Adipocyte (in vitro differentiated cells): ENCODE measurements at regions not wholly inside any gene's neighbourhood (a gene's known extent, or its start where the extent isn't known, plus 50 kb on each side); places are given as distances from the start of the nearest gene placed in this dataset.

Source experiments
- DNase-seq: peaks from one replicate; pipeline ENCODE4 v3.0.0-alpha.2; 2015; ENCODE audit warnings: low read depth
- H3K27me3 ChIP-seq: replicated peaks from 2 replicates; pipeline ENCODE4 v1.7.0; 2013; ENCODE audit warnings: mild to moderate bottlenecking, low read length, moderate library complexity; ENCODE audit not compliant: control insufficient read depth, insufficient read depth
- H3K36me3 ChIP-seq: 2 replicates; pipeline ENCODE4 v1.7.0; 2013; ENCODE audit warnings: low read length, mild to moderate bottlenecking, moderate library complexity; ENCODE audit not compliant: control insufficient read depth, insufficient read depth, severe bottlenecking
- H3K4me1 ChIP-seq: 2 replicates; pipeline ENCODE4 v1.7.0; 2013; ENCODE audit warnings: mild to moderate bottlenecking, low read length, moderate library complexity; ENCODE audit not compliant: control insufficient read depth, insufficient read depth
- H3K4me3 ChIP-seq: 2 replicates; pipeline ENCODE4 v1.7.0; 2013; ENCODE audit warnings: mild to moderate bottlenecking, low read length, moderate library complexity
- H3K9ac ChIP-seq: 2 replicates; pipeline ENCODE4 v1.7.0; 2013; ENCODE audit warnings: mild to moderate bottlenecking, low read length, moderate library complexity
- H3K9me3 ChIP-seq: 2 replicates; pipeline ENCODE4 v1.7.0; 2013; ENCODE audit warnings: mild to moderate bottlenecking, low read length, moderate library complexity; ENCODE audit not compliant: control insufficient read depth

DNA sequence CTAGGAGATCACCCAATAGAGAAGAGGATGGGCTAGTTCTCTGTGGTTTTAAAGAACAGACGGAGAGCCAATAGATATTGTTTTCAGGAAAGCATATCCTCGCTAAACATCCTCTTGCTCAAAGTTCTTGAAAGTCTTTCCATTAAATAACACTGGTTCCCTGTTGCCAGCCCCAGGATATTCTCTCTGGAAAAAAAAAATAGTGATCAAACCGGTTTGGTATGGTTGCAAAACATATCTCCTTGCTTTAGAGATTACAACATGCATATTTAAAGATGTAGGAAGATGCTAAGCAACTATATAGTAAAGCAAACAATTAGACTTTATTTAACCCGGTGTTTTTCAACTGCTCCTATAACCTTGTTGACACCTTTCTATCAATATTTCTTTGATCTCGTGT, 211.4 kb downstream of the CMPK2 start:
- H3K9ac ChIP-seq, result no peak overlapping the region
- no peak overlapping the region for H3K4me3 ChIP-seq
- peaks cover 3% of the 10 kb centered on the region for H3K27me3 ChIP-seq
- H3K36me3 ChIP-seq, result no peaks in the 10 kb centered on the region
- H3K9me3 ChIP-seq, result no peaks in the 10 kb centered on the region
- H3K4me1 ChIP-seq, result peaks cover 8% of the 10 kb centered on the region
- DNase-seq, result peak; percentile 46

DNA sequence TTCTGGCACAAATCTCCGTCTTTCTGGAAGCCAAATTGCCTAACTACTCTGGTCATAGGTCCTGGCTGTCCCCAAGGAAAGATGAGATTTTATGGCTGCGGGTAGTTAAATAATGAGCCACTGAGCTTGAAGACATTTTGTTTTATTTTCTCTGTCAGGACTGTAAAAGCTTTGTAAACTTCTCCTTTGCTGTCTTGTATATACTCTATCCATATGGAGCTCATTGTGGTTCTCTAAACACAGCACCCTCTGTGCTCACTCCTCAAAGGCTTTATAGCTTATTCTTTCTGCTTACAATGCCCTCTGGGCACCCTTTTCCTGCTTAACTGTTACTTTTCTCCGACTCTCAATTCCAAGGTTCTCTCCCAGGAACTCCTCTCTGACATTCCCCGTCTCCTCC, 209.1 kb downstream of the CMPK2 start:
- no peaks in the 10 kb centered on the region for H3K36me3 ChIP-seq
- H3K27me3 ChIP-seq, result peaks cover 2% of the 10 kb centered on the region
- no peak for DNase-seq
- no peak overlapping the region for H3K9ac ChIP-seq
- H3K4me1 ChIP-seq, result peaks cover 8% of the 10 kb centered on the region
- H3K4me3 ChIP-seq, result no peak overlapping the region
- no peaks in the 10 kb centered on the region for H3K9me3 ChIP-seq

DNA sequence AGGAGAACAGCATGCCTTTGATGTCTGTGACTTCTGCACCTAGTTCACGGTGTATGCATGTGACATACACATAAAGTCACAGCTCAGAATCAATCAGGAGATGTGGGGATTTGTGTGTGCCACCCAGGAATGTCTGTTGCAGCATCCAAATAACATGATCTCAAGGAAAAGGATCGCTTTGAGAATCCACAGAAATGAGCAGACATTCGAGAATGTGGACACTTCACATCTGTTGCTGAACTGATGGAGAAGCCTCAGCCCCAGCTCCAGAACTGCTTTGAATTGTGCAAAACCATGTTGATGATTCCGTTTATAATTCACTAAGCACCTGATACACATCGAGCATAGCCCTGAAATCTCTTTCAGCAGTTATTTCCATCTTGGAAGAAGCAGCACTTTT, 208.6 kb downstream of the CMPK2 start:
- no peak overlapping the region for H3K4me3 ChIP-seq
- H3K4me1 ChIP-seq, result peaks cover 8% of the 10 kb centered on the region
- H3K36me3 ChIP-seq, result no peaks in the 10 kb centered on the region
- no peaks in the 10 kb centered on the region for H3K9me3 ChIP-seq
- peak; percentile 69 for DNase-seq
- peaks cover 2% of the 10 kb centered on the region for H3K27me3 ChIP-seq
- no peak overlapping the region for H3K9ac ChIP-seq

DNA sequence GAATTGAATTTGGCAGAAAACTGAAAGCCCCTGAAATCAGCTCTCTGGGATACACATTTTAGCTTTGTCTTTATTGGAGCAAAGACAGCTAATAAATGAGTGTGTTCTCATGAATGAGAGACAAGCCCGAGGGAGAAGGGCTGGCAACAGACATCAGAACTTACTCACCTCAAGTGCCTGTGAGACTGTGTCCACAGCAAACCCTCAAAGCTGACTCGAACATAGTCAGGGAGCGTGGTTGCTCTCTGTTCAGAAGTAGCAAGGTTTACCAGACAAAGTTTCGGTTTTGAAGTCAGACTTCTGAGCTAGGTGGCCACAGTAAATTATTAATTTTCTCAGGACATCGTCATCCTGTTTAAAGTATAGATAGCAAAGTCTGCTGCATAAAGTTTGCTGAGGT, 207.9 kb downstream of the CMPK2 start:
- Histone ChIP-seq H3K4me3 (no peak overlapping the region), H3K4me1 (peaks cover 8% of the 10 kb centered on the region), H3K9me3 (no peaks in the 10 kb centered on the region), H3K27me3 (peaks cover 2% of the 10 kb centered on the region), H3K9ac (no peak overlapping the region), H3K36me3 (no peaks in the 10 kb centered on the region)
- no peak for DNase-seq

DNA sequence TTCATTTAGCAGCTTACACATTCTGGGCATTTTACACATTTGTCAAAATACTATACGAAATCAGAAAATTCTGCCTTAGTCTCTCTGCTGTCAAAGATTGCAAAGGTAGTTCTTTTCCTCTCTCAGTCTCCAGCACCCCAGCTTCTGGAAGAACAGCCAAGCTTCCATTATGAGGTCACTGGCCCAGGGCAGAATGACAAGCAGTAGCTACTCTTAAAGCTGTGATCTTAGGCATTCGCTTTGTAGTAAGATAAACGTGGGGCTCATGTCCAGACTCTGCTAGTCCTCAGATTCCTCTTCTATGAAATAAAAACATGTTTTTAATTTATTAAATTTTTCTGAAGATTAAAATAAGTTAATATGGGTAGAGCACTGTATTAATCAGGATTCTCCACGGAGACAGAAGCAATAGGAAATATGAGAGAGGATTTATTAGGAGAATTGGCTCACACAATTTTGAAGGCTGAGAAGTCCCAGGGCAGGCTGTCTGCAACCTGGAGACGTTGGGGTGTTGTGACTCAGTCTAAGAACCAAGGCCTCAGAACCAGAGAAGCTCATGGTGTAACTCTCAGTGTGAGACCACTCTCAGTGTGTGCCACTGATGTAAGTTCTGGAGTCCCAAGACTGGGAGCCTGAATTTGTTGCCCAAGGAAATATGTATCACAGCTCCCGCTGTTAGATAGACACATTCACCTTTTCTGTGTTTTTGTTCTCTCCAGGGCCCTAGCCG, 201.2 kb downstream of the CMPK2 start:
- peaks cover 4% of the 10 kb centered on the region for H3K27me3 ChIP-seq
- DNase-seq, result no peak
- H3K4me1 ChIP-seq, result no peaks in the 10 kb centered on the region
- no peak overlapping the region for H3K4me3 ChIP-seq
- H3K9ac ChIP-seq, result no peak overlapping the region
- no peaks in the 10 kb centered on the region for H3K36me3 ChIP-seq
- H3K9me3 ChIP-seq, result no peaks in the 10 kb centered on the region

DNA sequence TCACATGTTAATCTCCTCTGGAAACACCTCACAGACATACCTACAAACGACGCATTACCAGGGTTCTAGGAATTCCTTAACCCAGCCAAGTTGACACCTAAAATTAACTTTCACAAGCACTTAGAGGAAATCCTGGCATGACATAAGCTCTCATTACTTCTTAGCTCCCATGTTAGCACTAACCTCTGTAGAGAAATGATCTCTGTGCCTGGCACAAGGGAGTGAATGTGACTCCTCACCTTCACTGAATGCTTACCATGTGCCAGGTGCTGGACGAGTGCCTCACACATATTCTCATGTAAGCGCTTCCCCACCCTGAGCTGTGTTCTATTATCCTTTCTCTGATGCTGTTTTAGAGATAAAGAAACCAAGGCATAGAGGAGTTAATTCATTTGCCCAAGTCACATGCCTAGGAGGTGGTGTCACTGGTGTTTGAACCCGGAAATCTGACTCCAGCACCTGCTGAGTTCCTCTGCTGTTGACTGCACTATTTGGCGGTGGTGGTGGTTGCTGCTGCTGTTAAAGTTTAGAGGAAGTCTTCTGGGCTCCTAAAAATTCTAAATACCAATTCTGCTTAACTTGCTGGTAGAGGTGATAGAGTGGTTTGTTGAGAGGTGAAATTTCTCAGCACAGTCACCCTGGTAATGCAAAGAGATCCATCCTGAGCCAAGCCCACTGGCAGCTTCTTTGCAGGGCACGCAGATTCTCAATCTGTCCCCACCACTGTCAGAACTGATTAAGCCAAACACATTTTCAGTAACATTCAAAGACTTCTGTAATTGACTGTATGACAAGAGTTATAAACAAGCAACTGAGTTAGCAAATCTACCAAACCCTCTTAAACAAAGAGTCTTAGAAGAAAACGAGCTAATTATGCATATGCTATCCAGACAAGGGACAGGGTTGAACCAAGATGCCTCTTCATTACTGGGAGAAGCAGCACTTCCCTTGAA, 200.3 kb downstream of the CMPK2 start:
- DNase-seq, result no peak
- no peaks in the 10 kb centered on the region for H3K4me1 ChIP-seq
- no peaks in the 10 kb centered on the region for H3K9me3 ChIP-seq
- no peak overlapping the region for H3K9ac ChIP-seq
- H3K4me3 ChIP-seq, result no peak overlapping the region
- H3K36me3 ChIP-seq, result no peaks in the 10 kb centered on the region
- H3K27me3 ChIP-seq, result peaks cover 4% of the 10 kb centered on the region

DNA sequence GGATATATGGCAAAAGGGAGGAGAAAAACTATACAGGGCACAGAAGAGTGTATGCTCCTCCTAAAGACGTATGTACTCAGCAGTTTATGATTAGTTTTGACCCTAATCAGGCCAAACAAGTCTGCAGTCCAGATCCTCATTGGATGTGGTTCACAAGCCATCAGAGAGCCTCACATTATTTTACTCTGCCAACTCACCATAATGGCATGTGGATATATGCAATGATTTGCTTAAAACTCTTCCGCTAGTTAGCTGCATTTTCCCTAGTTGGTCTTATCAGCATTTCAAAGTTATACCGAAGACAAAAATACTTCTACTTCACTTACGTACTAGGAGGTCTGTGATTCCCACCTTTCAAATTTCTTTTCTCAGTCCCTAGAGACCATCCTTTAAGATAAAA, 198.4 kb downstream of the CMPK2 start:
- Histone ChIP-seq H3K4me1 (no peaks in the 10 kb centered on the region), H3K36me3 (no peaks in the 10 kb centered on the region), H3K9ac (no peak overlapping the region), H3K4me3 (no peak overlapping the region), H3K9me3 (no peaks in the 10 kb centered on the region), H3K27me3 (peaks cover 4% of the 10 kb centered on the region)
- no peak for DNase-seq

DNA sequence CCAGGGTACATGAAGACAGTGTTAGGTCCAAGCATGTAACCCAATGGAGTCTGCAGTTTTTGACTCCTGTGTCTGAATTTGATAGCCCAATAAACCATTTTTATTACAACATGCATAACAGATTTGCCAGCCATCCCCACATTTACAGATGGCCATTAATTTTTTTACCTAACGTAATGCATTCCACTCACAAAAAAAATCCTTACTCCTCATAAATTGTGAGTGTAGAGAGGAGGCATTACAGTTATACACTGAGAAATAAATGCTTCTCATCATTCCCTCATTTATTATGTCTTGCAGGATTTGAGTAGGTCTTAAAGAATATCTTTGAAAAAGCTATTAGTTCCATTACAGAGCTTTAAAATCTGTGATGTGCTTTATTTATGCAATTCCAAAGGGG, 193.8 kb downstream of the CMPK2 start:
- no peak for DNase-seq
- no peaks in the 10 kb centered on the region for H3K36me3 ChIP-seq
- H3K27me3 ChIP-seq, result peaks cover 4% of the 10 kb centered on the region
- H3K9ac ChIP-seq, result no peak overlapping the region
- no peaks in the 10 kb centered on the region for H3K9me3 ChIP-seq
- H3K4me3 ChIP-seq, result no peak overlapping the region
- no peaks in the 10 kb centered on the region for H3K4me1 ChIP-seq

DNA sequence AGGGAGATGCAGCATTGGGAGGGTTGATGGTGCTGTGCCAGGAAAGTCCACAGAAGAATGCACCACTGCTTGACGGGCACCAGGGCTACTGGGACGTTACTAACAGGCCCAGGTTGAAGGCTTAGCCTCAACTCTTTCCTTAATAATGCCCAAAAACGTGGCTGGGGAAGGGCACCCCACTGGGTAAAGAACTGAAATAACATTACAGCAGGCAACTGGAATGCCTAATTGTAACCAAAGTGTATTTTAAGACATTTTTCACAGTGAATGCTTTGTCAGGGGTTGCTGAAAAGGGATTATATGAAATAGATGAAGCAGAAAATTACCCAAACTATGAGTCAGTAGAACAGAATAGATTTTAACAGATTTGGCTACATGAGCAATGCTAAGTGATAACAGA, 191.3 kb downstream of the CMPK2 start:
- H3K4me1 ChIP-seq, result no peaks in the 10 kb centered on the region
- DNase-seq, result peak; percentile 65
- no peaks in the 10 kb centered on the region for H3K27me3 ChIP-seq
- H3K9me3 ChIP-seq, result no peaks in the 10 kb centered on the region
- no peak overlapping the region for H3K4me3 ChIP-seq
- H3K9ac ChIP-seq, result no peak overlapping the region
- H3K36me3 ChIP-seq, result no peaks in the 10 kb centered on the region

DNA sequence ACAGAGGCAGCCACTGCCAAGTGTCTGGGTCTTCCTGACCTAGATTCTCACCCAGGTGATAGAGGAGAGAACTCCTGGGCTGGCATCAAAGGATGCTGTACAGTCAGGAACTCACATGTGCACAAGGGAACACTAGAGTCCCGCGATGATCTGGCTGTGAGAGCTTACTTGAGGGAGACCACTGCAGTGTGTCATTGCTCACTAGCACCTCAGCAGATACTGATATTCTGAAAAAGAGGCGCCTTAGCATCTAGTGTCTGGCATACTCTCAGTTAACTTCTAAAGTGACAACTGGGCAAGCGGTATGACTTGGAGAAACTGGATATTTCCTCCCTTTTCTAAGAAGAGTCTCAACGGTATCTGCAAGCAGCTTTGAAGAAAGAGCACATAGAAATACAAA, 189.9 kb downstream of the CMPK2 start:
- Histone ChIP-seq H3K36me3 (no peaks in the 10 kb centered on the region), H3K9ac (no peak overlapping the region), H3K9me3 (no peaks in the 10 kb centered on the region), H3K4me3 (no peak overlapping the region), H3K27me3 (no peaks in the 10 kb centered on the region), H3K4me1 (no peaks in the 10 kb centered on the region)
- DNase-seq, result no peak

DNA sequence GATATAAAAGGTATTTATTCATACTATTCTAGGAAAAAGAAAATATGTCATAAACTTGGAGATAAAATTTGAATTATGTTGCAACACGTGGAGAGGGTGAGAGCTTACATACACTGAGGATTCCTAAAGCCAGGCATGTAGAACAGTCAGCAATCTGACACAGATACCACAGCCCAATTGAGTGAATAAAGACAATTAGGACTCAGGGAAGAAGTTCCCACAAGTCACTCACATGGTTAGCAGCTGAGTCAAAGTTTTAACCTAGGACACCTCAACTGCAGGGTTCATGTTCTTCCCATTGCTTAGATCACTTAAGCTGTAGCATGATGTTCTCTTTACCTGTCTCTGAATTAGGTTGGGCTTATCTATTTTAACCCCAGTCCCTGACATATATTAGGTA, 189.5 kb downstream of the CMPK2 start:
- H3K9ac ChIP-seq, result no peak overlapping the region
- no peaks in the 10 kb centered on the region for H3K4me1 ChIP-seq
- no peaks in the 10 kb centered on the region for H3K9me3 ChIP-seq
- H3K27me3 ChIP-seq, result no peaks in the 10 kb centered on the region
- no peak overlapping the region for H3K4me3 ChIP-seq
- DNase-seq, result no peak
- H3K36me3 ChIP-seq, result no peaks in the 10 kb centered on the region
